ENCODE measurements at regions not wholly inside any gene's neighbourhood (a gene's known extent, or its start where the extent isn't known, plus 50 kb on each side); places are given as distances from the start of the nearest gene placed in this dataset.

- DNase-seq (ENCODE audit: insufficient read length, low spot score) (no peak), FAIRE-seq (no peak)
Observed at GRCh38 chr12:124419292-124420040, 124.6 kb downstream of the RFLNA start.

- DNase-seq (ENCODE audit: insufficient read length, low spot score) (no peak), FAIRE-seq (no peak)
Observed at GRCh38 chr12:124418791-124419190, 123.9 kb downstream of the RFLNA start.

- DNase-seq (ENCODE audit: insufficient read length, low spot score): no peak
- no peak for FAIRE-seq
Observed at GRCh38 chr12:124418156-124418555, 123.3 kb downstream of the RFLNA start.

- FAIRE-seq (no peak), DNase-seq (ENCODE audit: insufficient read length, low spot score) (no peak)
Observed at GRCh38 chr12:124416516-124417395, 121.9 kb downstream of the RFLNA start.

GRCh38 chr12:124415064-124415463, 120.2 kb downstream of the RFLNA start:
- no peak for FAIRE-seq
- no peak for DNase-seq (ENCODE audit: insufficient read length, low spot score)

GRCh38 chr12:124413915-124414314, 119.0 kb downstream of the RFLNA start:
- FAIRE-seq: no peak
- DNase-seq (ENCODE audit: insufficient read length, low spot score): no peak

- FAIRE-seq (no peak), DNase-seq (ENCODE audit: insufficient read length, low spot score) (no peak)
Observed at GRCh38 chr12:124413401-124413800, 118.5 kb downstream of the RFLNA start.

GRCh38 chr12:124412646-124413015, 117.7 kb downstream of the RFLNA start:
- FAIRE-seq (no peak), DNase-seq (ENCODE audit: insufficient read length, low spot score) (no peak)

- DNase-seq (ENCODE audit: insufficient read length, low spot score) (no peak), FAIRE-seq (no peak)
Observed at GRCh38 chr12:124411953-124412645, 117.2 kb downstream of the RFLNA start.

- no peak for DNase-seq (ENCODE audit: insufficient read length, low spot score)
Observed at GRCh38 chr12:124411281-124411878, 116.5 kb downstream of the RFLNA start.

GRCh38 chr12:124410354-124411175, 115.7 kb downstream of the RFLNA start:
- FAIRE-seq (no peak), DNase-seq (ENCODE audit: insufficient read length, low spot score) (no peak)

More at GRCh38 chr12:124411281-124411878, 116.5 kb downstream of the RFLNA start:
- no peak for FAIRE-seq

- FAIRE-seq (no peak), DNase-seq (ENCODE audit: insufficient read length, low spot score) (no peak)
Observed at GRCh38 chr12:124408822-124409517, 114.1 kb downstream of the RFLNA start.

- DNase-seq (ENCODE audit: insufficient read length, low spot score) (no peak), FAIRE-seq (no peak)
Observed at GRCh38 chr12:124407074-124407473, 112.2 kb downstream of the RFLNA start.

- no peak for DNase-seq (ENCODE audit: insufficient read length, low spot score)
- FAIRE-seq: no peak
Observed at GRCh38 chr12:124406043-124406442, 111.2 kb downstream of the RFLNA start.

- FAIRE-seq: no peak
- no peak for DNase-seq (ENCODE audit: insufficient read length, low spot score)
Observed at GRCh38 chr12:124405592-124405991, 110.7 kb downstream of the RFLNA start.

GRCh38 chr12:124405151-124405550, 110.3 kb downstream of the RFLNA start:
- FAIRE-seq: no peak
- no peak for DNase-seq (ENCODE audit: insufficient read length, low spot score)

- no peak for FAIRE-seq
- DNase-seq (ENCODE audit: insufficient read length, low spot score): no peak
Observed at GRCh38 chr12:124404162-124404784, 109.4 kb downstream of the RFLNA start.

- DNase-seq (ENCODE audit: insufficient read length, low spot score) (no peak), FAIRE-seq (no peak)
Observed at GRCh38 chr12:124403273-124403672, 108.4 kb downstream of the RFLNA start.

Data from GM19239 (cell line).